HG03139 (cell line): ENCODE measurements at regions not wholly inside any gene's neighbourhood (a gene's known extent, or its start where the extent isn't known, plus 50 kb on each side); places are given as distances from the start of the nearest gene placed in this dataset.

ENCODE experiments used
- ATAC-seq: cut with Tn5 transposase; IDR thresholded peaks from one replicate; pipeline ENCODE4 v1.9.1; 2021; ENCODE audit not compliant: unreplicated experiment

DNA sequence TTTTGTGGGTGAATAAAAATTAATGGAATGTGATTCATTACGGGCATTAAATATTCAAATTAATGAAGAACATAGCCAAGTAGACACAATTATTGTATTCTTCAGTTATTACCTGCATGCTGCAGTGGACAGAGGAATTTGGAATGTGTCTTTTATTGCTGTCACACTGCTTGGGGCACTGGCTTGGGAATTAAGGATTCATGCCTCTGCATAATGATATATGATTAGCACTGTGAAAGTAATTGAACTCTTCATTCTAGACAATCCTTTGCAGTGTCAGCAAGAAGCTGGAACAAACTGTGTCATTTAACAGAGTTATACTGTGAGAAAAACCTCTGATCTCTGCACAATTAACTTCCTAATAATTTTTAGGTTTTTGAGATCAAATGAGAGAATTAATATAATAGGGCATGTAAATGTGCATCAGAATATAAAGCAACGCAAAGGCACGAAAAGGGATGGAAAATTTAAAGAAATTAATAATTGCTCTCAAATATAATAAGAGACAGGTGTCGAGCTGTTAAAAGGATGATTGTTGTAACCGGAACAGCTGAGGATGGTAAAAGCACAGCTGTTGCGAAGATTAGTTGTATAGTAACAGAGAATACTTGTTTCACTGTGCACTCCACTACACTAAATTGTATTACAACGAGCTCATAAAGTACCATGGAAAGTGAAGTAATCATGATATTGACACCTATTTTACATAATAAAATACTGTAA lies 235.1 kb upstream of the MIR17HG start:
- no peak for ATAC-seq

DNA sequence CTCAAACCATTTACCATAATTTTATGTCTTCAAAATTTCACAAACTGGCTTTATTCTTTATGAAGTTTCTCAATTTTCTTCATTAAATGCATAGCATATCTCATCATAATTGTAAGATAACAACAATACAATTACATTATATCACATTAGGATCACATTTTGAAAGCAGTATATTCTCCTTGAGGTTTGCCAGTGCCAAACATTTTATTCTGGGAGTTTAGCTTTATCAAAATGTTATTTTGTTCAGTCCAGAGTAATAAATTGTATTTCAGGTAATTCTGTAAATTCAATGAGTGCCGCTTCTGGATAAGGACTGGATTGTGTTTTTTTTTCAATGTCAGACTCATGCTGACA lies 234.6 kb upstream of the MIR17HG start:
- no peak for ATAC-seq

DNA sequence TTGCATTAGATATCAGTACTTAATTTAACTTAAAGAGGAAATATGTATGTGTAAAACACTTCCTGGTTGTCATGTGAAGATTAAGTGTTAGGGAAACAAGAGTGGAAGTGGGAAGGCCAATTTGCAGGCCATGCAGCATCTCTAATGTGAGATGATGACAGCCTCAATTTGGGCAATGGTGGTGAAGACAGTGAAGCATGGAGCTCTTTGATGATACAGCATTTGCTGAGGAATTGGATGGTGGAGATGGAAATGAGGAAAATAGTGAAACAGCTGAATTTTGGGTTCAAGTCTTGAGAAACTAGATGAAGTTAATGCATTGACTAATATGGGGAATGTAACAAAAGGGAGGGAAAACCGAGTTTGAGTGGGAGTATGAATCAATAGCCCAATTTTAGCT lies 231.7 kb upstream of the MIR17HG start:
- no peak for ATAC-seq

DNA sequence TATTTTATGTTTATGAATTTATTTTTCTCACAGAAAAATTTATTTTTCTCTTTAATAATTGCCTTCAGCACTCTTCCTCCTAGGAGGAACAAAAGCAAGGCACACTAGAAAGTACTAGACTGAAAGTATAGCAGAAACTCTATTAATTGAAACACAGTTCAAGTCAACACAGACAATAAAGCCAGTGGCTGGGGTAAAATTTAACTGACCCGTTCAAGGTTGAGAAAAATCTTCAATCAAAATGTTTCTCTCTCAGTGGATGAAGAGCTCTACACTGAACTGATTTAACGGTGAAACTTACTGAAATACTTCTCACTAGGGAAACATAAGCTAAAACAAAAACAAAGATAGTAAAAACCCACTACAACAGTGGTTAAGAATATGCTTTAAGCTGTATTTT lies 230.1 kb upstream of the MIR17HG start:
- no peak for ATAC-seq

DNA sequence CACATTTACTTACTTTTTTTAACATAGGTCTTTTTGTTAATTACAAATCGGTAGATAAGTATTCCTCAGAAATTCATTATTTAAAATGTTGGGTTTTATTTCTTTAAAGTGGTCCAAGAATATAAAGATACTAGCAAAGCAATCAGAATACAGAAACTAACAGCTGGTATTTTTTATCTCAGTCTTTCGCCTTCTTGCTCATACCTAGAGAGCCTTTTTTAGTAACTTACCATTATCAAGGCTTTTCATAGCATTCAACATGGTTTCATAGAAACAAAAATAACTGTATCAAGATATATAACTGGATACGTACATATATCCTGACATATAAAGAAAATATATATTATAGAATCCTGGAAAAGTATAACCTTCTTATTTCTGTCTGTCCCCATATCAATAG lies 227.8 kb upstream of the MIR17HG start:
- no peak for ATAC-seq

DNA sequence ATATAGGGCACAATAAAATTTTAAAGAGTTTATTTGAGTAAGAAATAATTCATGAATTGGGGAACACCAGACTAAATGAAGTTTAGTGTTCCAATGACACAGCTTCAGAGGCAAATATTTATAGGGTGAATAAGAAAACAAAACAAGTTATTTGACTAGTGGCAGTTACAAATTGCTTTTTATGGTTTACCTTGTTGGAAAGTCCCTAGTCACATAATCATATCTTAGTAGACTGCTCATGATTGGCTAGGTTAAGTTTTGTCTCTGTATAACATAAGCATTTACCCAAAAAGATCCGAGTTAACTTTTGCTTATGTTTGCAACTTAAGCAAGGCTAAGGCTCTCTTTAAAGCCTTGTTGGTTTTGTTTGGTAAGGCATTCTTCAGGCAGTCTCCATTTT lies 224.7 kb upstream of the MIR17HG start:
- no peak for ATAC-seq

DNA sequence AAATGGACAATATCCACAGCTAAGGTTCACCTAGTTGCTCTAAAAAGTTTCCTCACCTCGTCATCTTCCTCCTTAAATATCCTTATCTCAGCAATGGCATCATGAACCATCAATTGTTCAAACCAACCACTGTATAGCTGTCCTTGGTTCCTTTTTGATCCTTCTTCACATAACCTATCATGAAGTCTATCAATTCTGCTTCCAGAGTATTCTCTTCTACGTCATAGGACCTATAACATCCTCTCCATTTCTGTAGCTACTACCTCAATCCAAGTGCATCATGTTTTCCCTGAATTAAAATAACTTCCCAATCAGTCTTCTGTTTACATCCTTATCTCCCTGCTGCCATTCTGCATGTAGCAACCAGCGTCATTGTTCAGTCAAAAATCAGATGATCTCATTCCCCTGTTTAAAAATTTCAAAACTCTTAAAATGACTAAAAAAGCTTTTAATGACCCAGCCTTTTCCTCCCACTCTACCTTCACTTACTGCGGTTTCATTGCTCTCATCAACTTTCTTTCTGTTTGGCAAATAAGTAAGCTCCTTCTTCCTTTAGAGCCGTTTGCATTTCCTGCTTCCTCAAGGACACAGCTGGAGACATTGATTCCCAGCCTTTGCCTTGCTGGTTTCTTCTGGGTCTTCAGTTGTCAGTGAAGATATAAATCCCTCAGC lies 223.9 kb upstream of the MIR17HG start:
- no peak for ATAC-seq

DNA sequence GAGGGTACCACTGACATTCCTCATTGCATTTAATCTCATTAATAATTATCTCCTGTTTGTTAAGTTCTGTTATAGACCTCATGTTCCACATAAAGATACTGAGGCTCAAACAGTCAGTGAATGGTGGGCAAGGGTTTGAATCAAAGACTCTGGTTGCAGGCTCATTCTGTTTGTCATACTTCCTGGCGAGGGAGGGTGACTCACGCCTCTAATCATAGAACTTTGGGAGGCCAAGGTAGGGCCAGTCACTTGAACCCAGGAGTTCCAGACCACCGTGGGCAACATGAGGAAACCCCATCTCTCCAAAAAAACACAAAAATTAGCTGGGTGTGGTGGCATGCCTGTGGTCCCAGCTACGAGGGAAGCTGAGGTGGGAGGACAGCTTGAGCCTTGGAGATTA lies 220.7 kb upstream of the MIR17HG start:
- no peak for ATAC-seq

DNA sequence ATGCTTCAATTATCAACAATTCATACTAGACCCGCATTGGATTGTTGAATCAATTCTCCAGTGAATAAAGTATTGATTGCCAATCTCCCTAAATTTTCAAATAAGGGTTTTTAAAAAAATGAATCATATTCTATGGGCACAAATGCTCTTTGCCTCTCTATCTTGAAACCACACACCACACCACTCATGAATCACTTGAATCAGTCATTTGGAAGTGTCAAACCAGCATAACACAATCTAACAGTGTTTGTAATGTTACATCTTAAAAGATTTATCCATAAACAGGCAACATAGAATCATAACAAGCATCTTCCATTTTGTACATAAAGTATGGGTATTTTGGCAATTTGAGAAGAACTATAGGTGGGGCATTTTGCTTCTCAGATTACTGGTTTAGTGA lies 219.5 kb upstream of the MIR17HG start:
- ATAC-seq = no peak

DNA sequence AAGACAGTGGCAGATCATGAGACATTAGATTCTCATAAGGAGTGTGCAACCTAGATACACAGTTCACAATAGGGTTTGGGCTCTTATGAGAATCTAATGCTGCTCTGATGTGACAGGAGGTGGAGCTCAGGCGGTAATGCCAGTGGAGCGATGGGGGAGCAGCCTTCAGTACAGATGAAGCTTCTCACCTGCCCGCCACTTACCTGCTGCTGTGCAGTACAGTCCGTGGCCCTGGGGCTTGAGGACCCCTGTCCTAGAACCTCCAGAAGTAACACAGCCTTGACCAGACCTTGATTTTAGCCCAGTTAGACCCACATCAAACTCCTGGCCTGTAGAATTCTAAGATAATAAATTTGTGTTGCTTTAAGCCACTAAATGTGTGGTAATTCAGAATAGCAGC lies 215.1 kb upstream of the MIR17HG start:
- ATAC-seq = no peak

DNA sequence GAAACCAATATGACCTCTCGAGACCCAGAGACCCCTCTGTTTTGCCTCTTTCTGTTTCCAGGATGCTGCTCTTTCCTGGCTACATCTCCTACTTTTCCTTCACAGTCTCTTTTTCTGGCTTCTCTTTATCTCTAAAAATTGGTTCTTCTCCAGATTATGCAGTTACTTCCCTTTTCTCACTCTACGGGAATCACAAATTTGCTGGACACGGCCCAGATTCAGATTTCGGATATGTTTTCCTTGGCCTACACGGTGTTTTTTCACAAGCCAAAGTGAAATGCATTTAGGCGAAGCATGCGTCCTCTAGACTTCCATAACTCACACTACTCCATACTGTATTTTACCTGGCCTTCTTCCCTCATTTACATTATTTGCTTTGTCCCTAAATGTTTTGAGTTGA lies 214.7 kb upstream of the MIR17HG start:
- no peak for ATAC-seq

DNA sequence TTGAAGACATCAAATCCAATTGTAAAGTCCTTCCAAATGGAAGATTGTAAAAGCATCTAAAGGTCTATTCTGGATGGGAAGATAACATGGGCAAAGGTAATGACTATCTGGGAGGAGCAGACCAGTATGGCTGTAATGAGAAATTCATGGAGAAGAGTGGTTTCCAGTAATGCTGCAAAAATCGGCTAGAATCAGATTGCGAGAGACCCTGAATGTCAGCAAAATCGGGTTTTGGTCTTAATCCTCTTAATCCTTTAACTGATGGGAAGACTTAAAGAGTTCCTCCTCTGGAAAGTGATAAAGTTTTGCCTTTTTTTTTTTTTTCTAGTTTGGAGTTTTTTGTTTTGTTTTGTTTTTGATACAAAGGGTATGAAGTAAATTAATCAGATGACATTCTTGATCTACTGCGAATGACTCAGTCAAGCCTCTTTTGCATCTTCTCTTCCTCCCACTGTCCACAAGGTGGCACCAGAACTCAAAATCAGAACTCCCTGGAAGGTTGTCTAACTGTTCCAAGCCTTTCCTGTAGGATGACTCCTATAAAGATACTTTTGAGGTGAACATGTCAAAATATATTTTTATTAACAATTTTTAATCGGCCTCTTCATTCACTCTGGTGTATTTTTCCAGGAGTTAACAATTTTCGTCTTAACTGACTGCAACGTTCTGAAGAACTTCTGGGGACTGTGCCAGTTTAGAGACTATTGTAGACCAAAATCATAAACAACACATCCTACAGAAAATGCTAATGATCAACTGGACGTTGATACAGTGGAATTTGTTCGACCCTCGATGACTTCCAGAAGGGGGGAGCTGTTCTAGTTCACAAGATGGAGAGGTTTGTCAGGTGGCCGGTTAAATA lies 213.3 kb upstream of the MIR17HG start:
- peak; percentile 70 for ATAC-seq

DNA sequence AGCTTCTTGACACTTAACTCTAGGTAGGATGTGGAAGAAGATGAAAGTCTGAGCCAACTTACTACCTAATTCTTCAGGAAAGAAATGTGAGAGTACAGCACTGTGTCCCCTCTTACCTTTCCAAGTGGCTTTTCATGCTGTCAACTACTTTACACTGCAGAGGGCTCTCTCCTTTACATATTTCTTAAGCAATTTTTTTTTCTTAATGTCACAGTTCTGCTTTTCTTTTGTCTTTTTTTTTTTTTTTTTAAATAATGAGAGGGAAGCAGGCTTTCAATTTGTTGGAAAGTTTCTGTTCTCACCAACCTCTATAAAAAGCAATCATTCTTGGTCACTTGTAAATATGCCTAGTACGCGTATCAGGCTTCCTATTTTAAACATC lies 212.7 kb upstream of the MIR17HG start:
- ATAC-seq = no peak

DNA sequence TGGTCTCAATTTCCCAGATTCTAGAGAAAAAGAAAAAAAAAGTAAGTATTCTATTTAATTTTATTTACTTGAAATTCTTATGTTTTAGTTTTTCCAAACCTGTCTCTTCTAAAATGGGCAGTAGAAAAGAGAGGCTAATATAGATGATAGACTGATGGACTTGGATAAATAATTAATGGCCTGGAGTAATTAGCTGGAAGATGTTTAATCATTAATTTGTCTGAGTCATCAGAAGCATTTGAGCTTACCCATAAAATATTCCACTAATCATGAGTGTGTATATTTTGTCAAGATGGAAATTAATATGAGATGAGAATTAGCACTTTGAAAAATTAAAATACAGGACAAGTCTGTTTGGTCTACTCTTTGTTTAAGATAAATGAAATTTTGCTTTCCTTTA lies 212.1 kb upstream of the MIR17HG start:
- ATAC-seq = no peak

DNA sequence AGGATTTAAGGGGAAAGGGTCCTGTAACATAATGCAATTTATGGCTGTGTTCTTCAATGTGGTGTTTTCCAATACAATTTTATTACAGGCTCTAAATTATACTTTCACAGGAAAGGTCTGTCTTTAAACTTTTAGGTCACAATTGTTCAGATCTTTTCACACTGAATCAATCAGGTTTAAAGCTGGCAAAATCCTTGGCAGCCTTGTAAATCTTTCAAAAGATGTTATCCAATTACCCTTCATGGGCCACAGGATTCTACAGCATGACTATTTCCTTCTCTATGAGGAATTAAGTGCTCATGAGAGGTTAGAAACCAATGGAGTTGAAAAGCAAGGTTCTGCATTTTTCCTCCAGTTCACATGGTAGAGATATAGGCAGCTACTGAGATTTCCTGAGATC lies 211.5 kb upstream of the MIR17HG start:
- no peak for ATAC-seq

DNA sequence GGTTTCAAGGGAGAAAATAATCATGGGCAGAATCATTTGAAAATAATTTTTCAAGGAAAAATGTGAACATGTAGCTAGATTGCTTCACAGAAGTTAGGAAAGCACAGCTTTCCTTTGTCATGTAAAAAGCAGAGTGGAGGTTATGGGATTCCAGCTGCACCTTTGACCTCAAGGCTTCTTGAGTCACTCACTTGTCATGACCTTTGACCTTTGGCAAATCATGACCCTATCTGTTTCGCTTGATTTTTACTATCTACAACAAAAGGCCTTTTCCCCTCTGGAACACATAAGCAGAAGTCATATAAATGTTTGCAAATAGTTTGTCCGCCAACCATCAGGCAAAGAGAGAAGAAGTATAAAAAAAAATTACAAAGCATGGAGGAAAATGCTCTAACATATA lies 210.7 kb upstream of the MIR17HG start:
- no peak for ATAC-seq

DNA sequence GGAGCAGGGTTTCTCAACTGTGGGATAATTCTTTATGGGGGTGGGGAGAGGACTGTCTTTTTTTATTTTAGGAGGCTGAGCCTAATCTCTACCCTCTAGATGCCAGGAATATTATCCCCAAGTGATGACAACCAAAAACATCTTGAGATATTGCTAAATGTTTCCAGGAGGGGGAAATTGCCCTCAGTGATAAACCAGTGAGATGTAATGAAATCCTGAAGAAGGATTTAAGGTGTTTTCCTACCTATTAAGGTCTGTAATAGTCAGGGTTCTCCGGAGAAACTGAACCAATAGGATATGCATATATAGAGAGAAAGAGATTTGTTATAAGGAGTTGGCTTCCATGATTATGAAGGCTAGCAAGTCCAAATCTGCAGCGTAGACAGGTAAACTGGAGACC lies 208.3 kb upstream of the MIR17HG start:
- ATAC-seq = no peak

DNA sequence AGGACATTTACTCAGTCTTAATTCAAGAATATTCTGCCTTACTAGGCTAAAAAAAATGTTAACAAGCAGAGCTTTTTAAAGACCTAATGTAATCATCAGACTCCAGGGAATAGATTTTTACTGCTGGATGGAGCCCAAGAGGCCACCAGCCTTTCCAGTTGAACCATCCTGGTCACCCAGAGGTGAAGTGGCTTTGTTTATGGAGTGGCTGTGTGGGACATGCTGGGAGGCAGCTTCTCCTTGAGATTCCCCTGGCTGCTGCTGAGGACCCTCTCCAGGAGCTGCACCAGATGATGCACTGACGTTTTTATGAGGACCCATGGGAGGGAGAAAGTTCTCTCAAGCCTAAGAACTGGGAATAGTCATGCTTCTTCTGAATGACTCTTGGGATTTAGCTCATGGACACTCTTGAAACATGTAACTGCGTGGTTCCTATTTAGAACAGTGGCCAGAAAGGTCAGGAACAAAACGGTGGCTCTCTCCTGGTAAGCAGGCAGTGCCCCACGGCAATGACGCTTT lies 205.9 kb upstream of the MIR17HG start:
- ATAC-seq = no peak

DNA sequence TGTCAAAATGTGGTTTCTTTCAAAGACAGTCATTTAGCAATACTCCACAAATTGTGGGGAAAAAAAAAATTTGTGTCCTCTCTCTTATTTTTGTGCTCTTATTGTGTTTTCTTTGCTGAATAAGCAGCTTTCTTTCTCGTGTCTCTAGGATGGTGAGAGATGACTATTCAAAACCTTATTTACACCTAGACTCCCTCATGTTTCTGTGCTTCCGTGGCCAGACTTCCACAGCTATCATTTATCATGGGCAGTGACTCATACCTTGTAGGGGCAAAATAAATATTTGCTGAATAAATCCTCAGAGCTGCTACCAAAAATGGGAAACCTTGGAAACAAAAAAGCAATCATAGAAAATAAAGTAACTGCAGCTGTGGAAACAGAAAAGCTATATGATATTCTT lies 204.9 kb upstream of the MIR17HG start:
- ATAC-seq = no peak

DNA sequence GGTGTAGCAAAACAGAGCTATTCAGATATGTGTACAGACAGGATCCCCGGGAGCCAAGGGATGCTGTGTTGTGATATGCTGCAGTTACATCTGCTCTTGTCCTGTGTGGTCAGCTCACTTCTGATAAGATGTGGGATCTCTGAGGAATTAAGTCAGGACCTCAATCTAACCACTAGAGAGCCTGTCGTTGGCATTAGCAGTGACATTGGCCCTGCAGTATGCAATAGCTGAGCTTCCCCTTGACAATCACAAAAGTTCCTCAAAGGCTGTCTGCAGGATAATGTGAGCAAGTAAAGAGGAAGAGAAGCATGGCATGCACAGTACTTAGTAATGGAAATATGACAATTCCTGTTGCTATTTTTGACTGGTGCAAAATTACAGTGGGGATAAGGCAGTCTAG lies 203.4 kb upstream of the MIR17HG start:
- ATAC-seq = no peak

DNA sequence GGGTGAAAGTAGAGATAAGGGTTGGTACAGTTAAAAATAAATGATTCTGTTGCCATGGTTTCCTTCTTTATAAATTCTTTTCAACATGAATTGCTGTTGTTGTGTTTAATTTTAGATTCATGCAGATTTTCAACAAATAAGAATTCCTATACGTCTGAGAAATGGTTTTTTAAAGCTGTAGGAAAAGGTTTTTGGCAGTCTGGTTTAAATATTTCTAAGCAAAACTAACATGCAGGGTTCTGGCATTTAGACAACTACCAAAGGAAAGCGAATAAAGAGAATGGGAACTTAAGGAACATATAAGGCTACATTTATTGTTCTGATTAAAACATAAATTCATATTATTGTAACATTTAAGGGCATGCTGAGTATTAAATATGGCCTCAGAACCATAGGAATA lies 203.0 kb upstream of the MIR17HG start:
- no peak for ATAC-seq
